Pancreas (tissue), 10 donors: ENCODE measurements at regions not wholly inside any gene's neighbourhood (a gene's known extent, or its start where the extent isn't known, plus 50 kb on each side); places are given as distances from the start of the nearest gene placed in this dataset.

ENCODE experiments used
- ATAC-seq, 4 donors: fragments of 200-7000 bp; cut with Tn5 transposase; one replicate each; pipeline versions ENCODE4 v1.8.0 to v1.9.1; 2020; ENCODE audit warnings: mild to moderate bottlenecking in 4 of 4, moderate library complexity in 4 of 4
- DNase-seq, 6 donors: peaks; one replicate each; pipeline ENCODE4 v3.0.0-alpha.2; 2020
- FAIRE-seq: peaks from 2 replicates; lab custom pipeline; 2012; peaks lifted over from hg19 to GRCh38; lab: Jason Lieb, UNC
- H3K27ac ChIP-seq, 4 donors: fragments of 200-600 bp; sonication (generic); 1 replicate in 3 of 4; 2 replicates in 1 of 4; pipeline versions ENCODE4 v1.5.0 to v1.8.0; 2020
- H3K27me3 ChIP-seq, 4 donors: fragments of 200-600 bp; one replicate each; pipeline ENCODE4 v1.8.0; 2021
- H3K36me3 ChIP-seq, 3 donors: fragments of 200-600 bp; sonication (generic) in 1 of 3; one replicate each; pipeline versions ENCODE4 v1.5.0 to v1.8.0; 2020 to 2021
- H3K4me1 ChIP-seq, 3 donors: fragments of 200-600 bp; one replicate each; pipeline ENCODE4 v1.8.0; 2021
- H3K4me3 ChIP-seq, 4 donors: fragments of 200-600 bp; sonication (generic) in 2 of 4; one replicate each; pipeline versions ENCODE4 v1.5.0 to v1.8.0; 2020 to 2021
- H3K9me3 ChIP-seq, 4 donors: fragments of 200-600 bp; one replicate each; pipeline ENCODE4 v1.8.0; 2021
- WGBS, 2 donors: extraction: QIAGEN DNeasy Blood & Tissue Kit; methylation state at CpG; one replicate each; pipeline ENCODE4 v1.1.7; 2013; 5-methylcytosine and 5-hydroxymethylcytosine counted together
- intact Hi-C, 3 donors: fragments of 100-400 bp; cut with DNase I; formaldehyde crosslinking; loops; one replicate each; pipeline versions ENCODE4 v1.11.1 to v1.14.2; 2022
- TF ChIP-seq, protein P1 (sequence below), 4 donors: fragments of 200-600 bp; sonication (generic) in 3 of 4; IDR thresholded peaks; one replicate each; pipeline versions ENCODE4 v1.5.0 to v1.8.0; 2021; ENCODE audit warnings: antibody characterized with exemption in 4 of 4
- donor health status: healthy with polysubstance abuse.
- donor health status: DM: no; HTN: no; CAD: no; lungs with moderate emphysema.
- donor health status: DM: no; HTN: no; CAD: no.
- donor health status: control.
- donor health status: control.
- donor health status: Bipolar disorder and iron deficiency.
- donor health status: DM: yes; HTN: yes; CAD: no.
- donor health status: DM: no; HTN: no; CAD: no.
- donor health status: DM: no; HTN: no; CAD: no.
- donor health status: DM: yes; HTN: yes; CAD: no.

DNA sequence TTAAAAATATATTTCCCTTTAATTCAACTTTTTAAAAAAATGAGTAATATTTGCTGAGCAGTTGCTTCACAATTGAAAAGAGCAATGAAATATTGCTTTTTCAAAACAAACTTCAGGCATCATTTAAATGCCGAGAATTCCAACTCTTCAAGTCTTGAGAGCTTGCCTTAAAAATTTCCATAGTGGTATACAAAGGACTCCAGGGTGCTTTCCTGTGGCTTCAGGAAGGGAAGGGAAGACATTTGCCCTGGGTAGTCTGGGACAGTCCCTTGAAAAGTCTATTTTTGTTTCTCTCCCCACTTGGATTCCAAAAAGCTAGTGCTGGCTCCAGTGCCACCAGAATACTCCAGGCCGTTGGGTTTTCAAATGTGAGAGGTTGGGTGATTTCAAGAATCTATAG is 71.7 kb downstream of the HYCC1 start:
- TF ChIP-seq, protein P1, sequence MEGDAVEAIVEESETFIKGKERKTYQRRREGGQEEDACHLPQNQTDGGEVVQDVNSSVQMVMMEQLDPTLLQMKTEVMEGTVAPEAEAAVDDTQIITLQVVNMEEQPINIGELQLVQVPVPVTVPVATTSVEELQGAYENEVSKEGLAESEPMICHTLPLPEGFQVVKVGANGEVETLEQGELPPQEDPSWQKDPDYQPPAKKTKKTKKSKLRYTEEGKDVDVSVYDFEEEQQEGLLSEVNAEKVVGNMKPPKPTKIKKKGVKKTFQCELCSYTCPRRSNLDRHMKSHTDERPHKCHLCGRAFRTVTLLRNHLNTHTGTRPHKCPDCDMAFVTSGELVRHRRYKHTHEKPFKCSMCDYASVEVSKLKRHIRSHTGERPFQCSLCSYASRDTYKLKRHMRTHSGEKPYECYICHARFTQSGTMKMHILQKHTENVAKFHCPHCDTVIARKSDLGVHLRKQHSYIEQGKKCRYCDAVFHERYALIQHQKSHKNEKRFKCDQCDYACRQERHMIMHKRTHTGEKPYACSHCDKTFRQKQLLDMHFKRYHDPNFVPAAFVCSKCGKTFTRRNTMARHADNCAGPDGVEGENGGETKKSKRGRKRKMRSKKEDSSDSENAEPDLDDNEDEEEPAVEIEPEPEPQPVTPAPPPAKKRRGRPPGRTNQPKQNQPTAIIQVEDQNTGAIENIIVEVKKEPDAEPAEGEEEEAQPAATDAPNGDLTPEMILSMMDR (IDR thresholded peaks at IDR 0.05): no peak
- no peaks in the 10 kb centered on the region for H3K36me3 ChIP-seq
- no peaks in the 10 kb centered on the region for H3K4me1 ChIP-seq
- FAIRE-seq (no peak), ATAC-seq (no peak), DNase-seq (no peak)
- intact Hi-C loops: no loop called here
- H3K27me3 ChIP-seq: no peaks in the 10 kb centered on the region
- H3K9me3 ChIP-seq: no peaks in the 10 kb centered on the region
- no peak overlapping the region for H3K4me3 ChIP-seq
- H3K27ac ChIP-seq: no peak overlapping the region
- WGBS, 2 donors: 67 to 95% methylated on average over 2 of the region's 2 CpGs

DNA sequence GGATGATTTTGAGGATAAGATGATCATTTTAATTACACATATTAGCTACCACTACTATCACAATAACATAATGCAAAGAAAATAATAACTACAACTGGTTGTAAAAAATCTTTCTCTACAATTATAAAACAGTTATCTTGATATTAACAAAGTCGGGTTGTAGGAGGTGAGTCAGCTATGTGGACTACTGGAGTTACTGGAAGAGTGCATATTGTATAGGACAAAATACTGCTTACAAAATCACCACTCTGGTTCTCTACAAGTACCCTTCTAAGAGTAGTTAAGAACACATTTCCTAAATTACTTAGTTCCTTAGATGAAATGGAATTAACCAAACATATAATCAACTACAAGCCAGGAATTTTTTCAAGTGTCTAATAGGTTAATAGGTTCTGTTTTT is 74.1 kb downstream of the HYCC1 start:
- no peak for ATAC-seq
- TF ChIP-seq, protein P1 (IDR thresholded peaks at IDR 0.05): no peak
- Histone ChIP-seq H3K27ac (no peak overlapping the region), H3K4me1 (no peaks in the 10 kb centered on the region), H3K9me3 (no peaks in the 10 kb centered on the region), H3K4me3 (no peak overlapping the region), H3K36me3 (no peaks in the 10 kb centered on the region), H3K27me3 (no peaks in the 10 kb centered on the region)
- WGBS, 2 donors: 94 to 96% methylated on average over 1 of the region's 1 CpG
- FAIRE-seq: no peak
- intact Hi-C loops: no loop called here
- DNase-seq: no peak

DNA sequence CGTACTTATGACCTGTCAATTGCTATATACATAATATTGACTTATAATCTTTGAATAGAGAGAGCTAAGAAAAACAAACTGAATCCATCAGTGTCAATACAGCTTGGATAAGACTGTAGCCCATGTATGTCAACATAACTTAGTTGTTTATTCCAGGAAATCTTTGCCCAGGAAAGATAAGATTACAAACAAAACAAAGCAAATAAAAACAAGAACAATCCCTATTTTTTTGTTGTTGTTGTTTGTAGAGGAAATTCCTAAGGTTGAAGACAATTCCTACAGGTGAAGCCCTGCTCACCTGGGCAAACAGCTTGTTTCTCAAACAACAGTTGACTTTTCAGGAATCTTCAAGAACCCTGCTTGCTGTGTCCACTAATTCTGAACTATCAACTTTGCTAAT is 76.0 kb downstream of the HYCC1 start:
- no peaks in the 10 kb centered on the region for H3K27me3 ChIP-seq
- H3K27ac ChIP-seq: no peak overlapping the region
- no peak for DNase-seq
- ATAC-seq: no peak
- H3K9me3 ChIP-seq: no peaks in the 10 kb centered on the region
- no peaks in the 10 kb centered on the region for H3K4me1 ChIP-seq
- no peak overlapping the region for H3K4me3 ChIP-seq
- H3K36me3 ChIP-seq: no peaks in the 10 kb centered on the region
- intact Hi-C loops: no loop called here
- 47 to 51% methylated on average over 1 of the region's 1 CpG for WGBS, 2 donors
- TF ChIP-seq, protein P1 (IDR thresholded peaks at IDR 0.05): no peak
- FAIRE-seq: no peak

DNA sequence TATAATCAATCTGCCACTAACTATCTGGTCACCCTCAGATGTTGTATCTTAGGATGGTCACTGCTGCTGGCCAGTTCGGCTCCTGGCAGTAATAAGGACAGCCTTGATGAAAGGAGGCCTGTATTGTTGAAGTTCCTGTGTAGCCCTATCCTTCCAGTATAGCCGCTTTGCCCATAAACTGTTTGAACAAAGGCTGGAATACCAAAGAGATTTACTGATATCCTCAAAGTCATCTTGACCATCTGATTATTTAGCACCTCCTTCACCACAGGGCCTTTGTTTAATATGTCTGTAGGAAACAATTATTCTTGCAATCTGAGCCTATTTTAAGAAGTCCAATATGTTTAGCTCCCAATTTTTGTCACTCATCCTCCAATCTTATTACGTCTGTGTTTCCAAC is 77.7 kb downstream of the HYCC1 start:
- Histone ChIP-seq H3K9me3 (no peaks in the 10 kb centered on the region), H3K36me3 (no peaks in the 10 kb centered on the region), H3K4me1 (no peaks in the 10 kb centered on the region), H3K4me3 (no peak overlapping the region), H3K27ac (no peak overlapping the region), H3K27me3 (no peaks in the 10 kb centered on the region)
- TF ChIP-seq, protein P1 (IDR thresholded peaks at IDR 0.05): no peak
- no peak for ATAC-seq
- 94 to 98% methylated on average over 3 of the region's 3 CpGs for WGBS, 2 donors
- no peak for FAIRE-seq
- intact Hi-C loops: no loop called here
- no peak for DNase-seq

DNA sequence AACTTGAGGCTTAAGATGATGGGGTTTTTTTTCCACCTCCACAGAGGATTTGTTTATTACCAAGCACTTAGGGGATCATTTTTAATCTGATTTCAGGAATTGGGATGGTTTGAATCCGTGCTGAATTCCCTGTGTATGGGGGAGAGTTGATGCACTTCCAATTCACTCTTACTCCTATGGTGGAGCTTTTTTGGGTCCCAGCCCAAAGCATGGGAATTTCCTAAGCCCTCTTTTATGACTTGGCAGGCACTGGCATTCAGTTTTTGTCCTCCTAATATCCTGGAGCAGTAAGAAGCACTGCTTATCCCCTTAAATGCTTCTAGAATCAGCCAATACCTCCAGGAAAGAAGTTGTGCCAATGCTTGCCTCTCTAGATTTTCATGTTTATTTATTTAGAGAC is 78.7 kb downstream of the HYCC1 start:
- no peak for ATAC-seq
- intact Hi-C loops: no loop called here
- Histone ChIP-seq H3K4me3 (no peak overlapping the region), H3K4me1 (no peaks in the 10 kb centered on the region), H3K9me3 (no peaks in the 10 kb centered on the region), H3K36me3 (no peaks in the 10 kb centered on the region), H3K27me3 (no peaks in the 10 kb centered on the region), H3K27ac (no peak overlapping the region)
- WGBS, 2 donors: 40 to 43% methylated on average over 1 of the region's 1 CpG
- no peak for DNase-seq
- FAIRE-seq: no peak
- TF ChIP-seq, protein P1 (IDR thresholded peaks at IDR 0.05): no peak
